GM13976 (cell line): ENCODE measurements at regions not wholly inside any gene's neighbourhood (a gene's known extent, or its start where the extent isn't known, plus 50 kb on each side); places are given as distances from the start of the nearest gene placed in this dataset.
"Not testable (repeated sequence)": the region's sequence is repeated elsewhere in the genome, so short reads cannot be mapped to it uniquely, and the experiment has no call there.

ENCODE experiments used
- DNase-seq: peaks from one replicate; pipeline ENCODE4 v3.0.0; 2012; ENCODE audit warnings: low spot score
- in situ Hi-C: fragments of 300-500 bp; cut with MboI; formaldehyde crosslinking; loops from one replicate; pipeline ENCODE4 v1.12.0; 2022; ENCODE audit warnings: low sequenced_read_pairs, mixed read lengths, inconsistent platforms; ENCODE audit not compliant: unreplicated experiment
- TF ChIP-seq, protein P1 (sequence below): IDR thresholded peaks from 2 replicates; pipeline ENCODE4 v1.5.1; 2012; ENCODE audit warnings: borderline replicate concordance, mild to moderate bottlenecking; ENCODE audit not compliant: insufficient read depth; ENCODE audit errors: extremely low read depth, missing control alignments, control extremely low read depth

DNA sequence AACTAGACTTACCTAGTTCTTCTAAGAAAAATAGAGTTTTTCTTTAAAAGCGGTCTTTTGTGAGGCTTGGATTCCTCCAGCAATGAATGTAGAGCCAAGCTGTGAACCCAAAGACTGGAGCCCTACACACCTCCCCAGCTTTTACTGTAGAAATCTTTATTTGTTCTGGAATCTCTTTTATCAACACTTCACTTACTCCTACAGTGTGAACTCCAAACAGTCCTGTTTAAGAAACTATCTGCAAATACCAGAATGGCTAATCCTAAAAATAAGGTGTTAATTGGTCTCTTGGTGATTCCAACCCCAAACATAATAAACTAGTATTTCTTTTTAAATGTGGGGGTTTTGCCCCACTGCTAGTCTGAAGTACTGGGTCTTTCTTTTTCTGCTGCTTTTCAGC, 103.9 kb downstream of the ENC1 start:
- in situ Hi-C loops, result no loop called here
- no peak for DNase-seq
- TF ChIP-seq, protein P1, sequence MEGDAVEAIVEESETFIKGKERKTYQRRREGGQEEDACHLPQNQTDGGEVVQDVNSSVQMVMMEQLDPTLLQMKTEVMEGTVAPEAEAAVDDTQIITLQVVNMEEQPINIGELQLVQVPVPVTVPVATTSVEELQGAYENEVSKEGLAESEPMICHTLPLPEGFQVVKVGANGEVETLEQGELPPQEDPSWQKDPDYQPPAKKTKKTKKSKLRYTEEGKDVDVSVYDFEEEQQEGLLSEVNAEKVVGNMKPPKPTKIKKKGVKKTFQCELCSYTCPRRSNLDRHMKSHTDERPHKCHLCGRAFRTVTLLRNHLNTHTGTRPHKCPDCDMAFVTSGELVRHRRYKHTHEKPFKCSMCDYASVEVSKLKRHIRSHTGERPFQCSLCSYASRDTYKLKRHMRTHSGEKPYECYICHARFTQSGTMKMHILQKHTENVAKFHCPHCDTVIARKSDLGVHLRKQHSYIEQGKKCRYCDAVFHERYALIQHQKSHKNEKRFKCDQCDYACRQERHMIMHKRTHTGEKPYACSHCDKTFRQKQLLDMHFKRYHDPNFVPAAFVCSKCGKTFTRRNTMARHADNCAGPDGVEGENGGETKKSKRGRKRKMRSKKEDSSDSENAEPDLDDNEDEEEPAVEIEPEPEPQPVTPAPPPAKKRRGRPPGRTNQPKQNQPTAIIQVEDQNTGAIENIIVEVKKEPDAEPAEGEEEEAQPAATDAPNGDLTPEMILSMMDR, result no peak

DNA sequence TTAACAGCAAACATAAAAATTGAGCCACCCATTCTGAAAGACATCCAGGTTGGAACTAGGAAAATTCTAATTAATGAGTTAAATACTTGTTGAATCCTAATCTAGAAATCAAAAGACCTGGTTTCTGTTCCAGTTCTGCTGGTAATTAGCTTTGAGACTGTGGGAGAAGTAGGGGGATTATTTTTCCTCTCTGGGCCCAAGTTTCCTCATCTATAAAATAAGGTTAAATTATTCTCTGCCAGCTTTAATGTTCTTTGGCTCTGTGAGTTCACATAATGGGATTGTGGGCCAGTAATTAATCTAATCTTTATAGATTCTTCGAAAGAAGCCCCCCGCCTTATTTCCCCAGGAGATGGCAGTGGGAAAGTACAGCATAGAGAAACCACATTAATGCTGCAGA, 104.6 kb downstream of the ENC1 start:
- TF ChIP-seq, protein P1, result no peak
- DNase-seq, result no peak
- in situ Hi-C loops, result no loop called here

DNA sequence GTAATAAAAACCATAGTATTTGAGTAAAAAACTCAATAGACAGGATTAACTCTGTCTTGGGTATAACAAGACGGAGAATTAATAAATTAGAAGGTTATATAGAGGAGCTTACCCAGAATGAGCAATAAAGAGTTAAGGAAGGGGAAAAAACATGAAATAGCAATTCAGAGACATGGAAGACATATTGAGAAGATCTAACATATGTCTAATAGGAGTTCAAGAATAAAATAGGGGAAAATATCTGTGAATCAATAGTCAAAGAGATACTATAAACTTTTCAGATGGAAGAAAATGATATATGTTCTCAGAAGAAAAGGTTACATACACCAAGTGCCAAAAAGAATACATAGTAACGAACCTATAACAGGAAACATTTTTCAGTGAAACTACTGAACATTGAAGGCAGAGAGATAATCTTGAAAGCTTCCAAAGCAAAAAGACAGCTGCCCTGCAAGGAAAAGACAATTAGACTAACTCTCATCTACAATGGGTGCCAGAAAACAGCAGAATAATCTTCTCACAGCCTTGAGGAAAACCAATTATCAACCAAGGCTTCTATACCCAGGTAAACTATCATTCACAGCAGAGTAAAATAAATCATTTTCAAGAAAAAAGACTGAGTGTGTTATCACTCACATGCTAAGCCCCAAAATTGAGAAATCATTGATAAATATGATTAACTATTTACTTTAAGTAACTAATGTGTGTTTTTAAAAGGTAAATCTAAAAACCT, 106.0 kb downstream of the ENC1 start:
- TF ChIP-seq, protein P1, result no peak
- DNase-seq, result no peak
- in situ Hi-C loops, result no loop called here

DNA sequence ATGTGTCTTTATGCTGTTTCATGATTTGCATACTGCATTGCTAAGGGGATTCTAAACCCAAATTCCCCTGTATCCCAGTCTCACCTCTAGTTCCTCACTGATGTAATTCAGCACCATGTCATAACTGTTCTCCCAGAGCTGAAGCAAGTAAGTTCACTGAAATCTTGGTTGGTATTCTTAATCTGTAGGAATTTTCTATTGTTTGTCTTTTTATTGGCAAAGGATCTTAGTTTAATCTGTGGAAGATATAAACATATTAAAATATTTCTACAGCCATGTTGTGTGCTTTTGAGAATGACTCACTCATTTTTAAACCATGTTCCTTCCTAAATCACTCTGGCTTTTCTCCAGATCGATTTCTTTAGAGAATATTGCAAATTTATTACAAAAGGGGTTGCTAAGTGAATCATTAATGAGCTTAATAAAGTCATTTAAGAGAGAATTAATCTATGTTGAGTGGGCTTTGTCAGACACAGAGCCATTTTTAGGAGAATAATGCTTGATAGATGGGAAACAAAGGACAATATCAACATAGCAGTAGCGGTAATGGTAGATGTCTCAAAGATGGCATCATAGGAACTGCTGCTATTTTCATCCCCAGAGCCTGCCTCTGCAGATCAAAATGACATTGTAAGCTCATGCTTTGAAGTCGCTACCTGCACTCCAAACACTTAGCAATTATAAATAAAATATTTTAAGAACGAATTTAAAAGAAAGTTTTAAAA, 110.0 kb downstream of the ENC1 start:
- TF ChIP-seq, protein P1, result no peak
- in situ Hi-C loops, result no loop called here
- no peak for DNase-seq

DNA sequence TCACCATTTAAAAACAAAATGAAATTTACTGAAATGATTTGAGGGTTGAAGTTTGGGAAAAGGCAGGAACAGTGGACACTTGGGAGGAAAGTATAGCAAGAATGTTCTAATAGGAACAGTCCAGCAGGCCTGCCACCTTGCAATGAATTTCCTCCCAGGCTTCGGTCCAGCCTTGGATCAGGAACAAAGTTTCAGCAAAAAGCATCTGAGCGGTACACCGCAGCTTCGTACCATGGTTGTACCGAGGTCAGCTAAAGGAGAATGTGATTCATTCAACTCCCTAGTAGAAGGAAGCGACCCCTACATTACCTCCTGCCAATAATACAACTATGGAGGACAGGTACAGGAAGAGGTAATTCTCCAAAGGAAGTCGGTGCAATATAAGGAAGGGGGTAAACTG, 111.4 kb downstream of the ENC1 start:
- in situ Hi-C loops, result no loop called here
- no peak for DNase-seq
- TF ChIP-seq, protein P1, result no peak

DNA sequence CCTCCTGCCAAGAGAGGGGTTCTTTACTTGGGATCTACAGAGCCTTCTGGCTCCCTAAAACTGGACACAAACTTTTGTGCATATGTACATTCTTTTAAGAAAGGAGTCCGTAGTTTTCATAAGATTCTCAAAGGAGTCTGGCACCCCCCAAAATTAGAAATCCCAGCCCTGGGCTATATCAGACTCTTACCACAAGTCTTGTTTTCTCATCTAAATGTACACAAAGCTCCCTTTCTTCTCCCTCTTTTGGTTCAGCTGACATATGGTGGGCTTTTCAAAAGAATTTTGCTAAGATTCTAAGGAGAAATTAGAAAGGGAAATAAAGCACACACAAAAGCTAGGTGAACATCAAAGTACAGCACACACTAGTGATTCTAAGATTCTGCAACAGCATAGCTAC, 114.4 kb downstream of the ENC1 start:
- TF ChIP-seq, protein P1, result no peak
- no peak for DNase-seq
- in situ Hi-C loops, result no loop called here

DNA sequence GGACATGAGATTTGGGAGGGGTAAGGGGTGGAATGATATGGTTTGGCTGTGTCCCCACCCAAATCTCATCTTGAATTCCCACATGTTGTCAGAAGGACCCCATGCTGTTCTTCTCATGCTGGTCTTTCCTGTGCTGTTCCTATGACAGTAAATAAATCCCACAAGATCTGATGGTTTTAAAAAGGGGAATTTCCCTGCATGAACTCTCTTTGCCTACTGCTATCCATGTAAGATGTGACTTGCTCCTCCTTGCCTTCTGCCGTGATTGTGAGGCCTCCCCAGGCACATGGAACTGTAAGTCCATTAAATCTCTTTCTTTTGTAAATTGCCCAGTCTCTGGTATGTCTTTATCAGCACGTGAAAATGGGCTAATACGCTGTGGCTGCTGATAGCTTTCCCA, 115.8 kb downstream of the ENC1 start:
- DNase-seq, in situ Hi-C loops: not testable (repeated sequence)

DNA sequence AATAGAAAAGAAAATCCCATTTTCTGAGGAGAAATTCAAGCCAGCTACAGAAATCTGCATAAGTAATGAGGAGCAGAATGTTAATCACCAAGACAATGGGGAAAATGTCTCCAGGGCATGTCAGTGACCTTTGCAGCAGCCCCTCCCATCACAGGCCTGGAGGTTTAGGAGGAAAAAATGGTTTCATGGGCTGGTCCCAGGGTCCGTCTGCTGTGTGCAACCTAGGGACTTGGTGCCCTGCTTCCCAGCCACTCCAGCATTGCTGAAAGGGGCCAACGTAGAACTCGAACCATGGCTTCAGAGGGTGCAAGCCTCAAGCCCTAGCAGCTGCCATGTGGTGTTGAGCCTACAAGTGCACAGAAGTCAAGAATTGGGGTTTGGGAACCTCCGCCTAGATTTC, 116.8 kb downstream of the ENC1 start:
- DNase-seq, in situ Hi-C loops: not testable (repeated sequence)

DNA sequence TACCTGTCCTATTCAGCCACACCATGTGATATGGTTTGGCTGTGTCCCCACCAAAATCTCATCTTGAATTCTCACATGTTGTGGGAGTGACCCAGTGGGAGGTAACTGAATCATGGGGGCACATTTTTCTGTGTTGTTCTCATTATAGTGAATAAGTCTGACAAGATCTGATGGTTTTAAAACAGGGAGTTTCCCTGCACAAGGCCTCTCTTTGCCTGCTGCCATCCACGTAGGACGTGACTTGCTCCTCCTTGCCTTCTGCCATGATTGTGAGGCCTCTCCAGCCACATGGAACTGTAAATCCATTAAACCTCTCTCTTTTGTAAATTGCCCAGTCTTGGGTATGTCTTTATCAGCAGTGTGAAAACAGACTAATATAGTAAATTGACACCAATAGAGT, 117.7 kb downstream of the ENC1 start:
- in situ Hi-C loops, DNase-seq: not testable (repeated sequence)
